ENCODE measurements at regions not wholly inside any gene's neighbourhood (a gene's known extent, or its start where the extent isn't known, plus 50 kb on each side); places are given as distances from the start of the nearest gene placed in this dataset.
"Not testable (repeated sequence)": the region's sequence is repeated elsewhere in the genome, so short reads cannot be mapped to it uniquely, and the experiment has no call there.

DNA sequence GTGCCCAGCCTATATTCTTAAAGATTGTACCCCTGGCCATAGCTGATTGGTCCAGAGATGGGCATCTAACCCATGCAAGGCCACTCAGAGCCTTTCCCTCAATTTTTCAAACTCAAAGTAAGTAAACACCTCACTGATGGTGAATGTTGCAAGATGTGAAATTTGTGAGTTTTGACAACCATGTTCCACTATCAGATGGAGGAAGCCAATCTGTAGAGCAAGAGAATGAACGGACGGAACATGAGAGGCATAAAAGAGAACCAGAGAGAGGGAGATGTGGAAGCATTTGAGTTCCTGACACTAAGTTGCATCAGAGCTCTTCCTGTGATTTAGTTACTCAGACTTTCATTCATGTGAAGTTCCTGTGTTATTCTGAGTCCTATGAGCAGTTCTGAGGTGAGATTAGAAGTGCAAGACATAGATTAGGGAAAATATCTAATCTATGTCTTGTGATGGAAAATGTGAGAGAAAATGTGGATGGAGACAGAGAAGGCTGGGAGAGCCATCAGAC is 73.3 kb downstream of the PRSS23 start:
- no peak overlapping the region for H3K27ac Mint-ChIP-seq
- H3K27me3 Mint-ChIP-seq, result peaks cover 3% of the 10 kb centered on the region
- H3K9me3 Mint-ChIP-seq, result no peaks in the 10 kb centered on the region
- TF ChIP-seq, protein P1, sequence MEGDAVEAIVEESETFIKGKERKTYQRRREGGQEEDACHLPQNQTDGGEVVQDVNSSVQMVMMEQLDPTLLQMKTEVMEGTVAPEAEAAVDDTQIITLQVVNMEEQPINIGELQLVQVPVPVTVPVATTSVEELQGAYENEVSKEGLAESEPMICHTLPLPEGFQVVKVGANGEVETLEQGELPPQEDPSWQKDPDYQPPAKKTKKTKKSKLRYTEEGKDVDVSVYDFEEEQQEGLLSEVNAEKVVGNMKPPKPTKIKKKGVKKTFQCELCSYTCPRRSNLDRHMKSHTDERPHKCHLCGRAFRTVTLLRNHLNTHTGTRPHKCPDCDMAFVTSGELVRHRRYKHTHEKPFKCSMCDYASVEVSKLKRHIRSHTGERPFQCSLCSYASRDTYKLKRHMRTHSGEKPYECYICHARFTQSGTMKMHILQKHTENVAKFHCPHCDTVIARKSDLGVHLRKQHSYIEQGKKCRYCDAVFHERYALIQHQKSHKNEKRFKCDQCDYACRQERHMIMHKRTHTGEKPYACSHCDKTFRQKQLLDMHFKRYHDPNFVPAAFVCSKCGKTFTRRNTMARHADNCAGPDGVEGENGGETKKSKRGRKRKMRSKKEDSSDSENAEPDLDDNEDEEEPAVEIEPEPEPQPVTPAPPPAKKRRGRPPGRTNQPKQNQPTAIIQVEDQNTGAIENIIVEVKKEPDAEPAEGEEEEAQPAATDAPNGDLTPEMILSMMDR (IDR thresholded peaks at IDR 0.05), result no peak
- no peaks in the 10 kb centered on the region for H3K36me3 Mint-ChIP-seq (ENCODE audit: low read depth)
- ChIA-PET CTCF (no interaction called here), POLR2A (no interaction called here)
- no peak for ATAC-seq (ENCODE audit: low read depth)
- DNase-seq, result no peak
- intact Hi-C loops (cut with micrococcal nuclease), result loop anchor here (5.0 kb wide), 1 partner anchor 416 kb away; no protein-coding TSS in a partner anchor
- no peak overlapping the region for H3K4me3 Mint-ChIP-seq
- H3K4me1 Mint-ChIP-seq, result no peaks in the 10 kb centered on the region

DNA sequence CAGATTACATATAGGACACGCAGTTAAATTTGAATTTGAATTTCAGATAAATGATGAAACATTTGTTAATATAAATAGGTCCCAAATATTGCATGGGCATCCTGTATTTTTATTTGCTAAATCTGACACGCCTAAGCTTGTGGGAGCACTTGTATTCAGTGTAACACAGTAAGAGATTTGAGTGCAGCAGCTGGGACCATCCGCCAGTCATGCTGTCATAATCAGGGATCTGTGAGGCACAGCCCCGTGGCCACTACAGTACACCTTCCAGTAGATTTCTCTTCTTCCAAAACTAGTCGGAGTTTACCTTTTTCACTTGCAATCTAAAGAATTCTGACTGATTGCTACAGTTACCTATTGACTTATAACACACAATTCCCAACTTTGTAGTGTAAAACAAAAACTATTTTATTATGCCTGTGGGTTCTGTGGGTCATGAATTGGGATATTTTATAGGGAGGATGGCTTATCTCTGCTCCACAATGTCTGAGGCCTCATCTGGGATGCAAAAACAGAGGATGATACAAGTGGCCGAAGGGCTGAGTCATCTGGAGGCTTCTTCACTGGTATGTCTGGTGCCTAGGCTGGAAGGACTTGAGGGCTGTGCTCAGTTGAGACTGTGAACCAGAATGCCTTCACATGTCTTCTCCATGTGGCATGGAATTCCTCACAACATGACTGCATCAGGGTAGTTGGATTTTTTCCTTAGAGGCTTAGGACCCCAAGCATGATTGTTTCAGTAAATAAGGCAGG is 74.1 kb downstream of the PRSS23 start:
- H3K9me3 Mint-ChIP-seq, result no peaks in the 10 kb centered on the region
- TF ChIP-seq, protein P1 (IDR thresholded peaks at IDR 0.05), result no peak
- H3K4me3 Mint-ChIP-seq, result no peak overlapping the region
- H3K27me3 Mint-ChIP-seq, result peaks cover 3% of the 10 kb centered on the region
- intact Hi-C loops (cut with micrococcal nuclease), result loop anchor here (5.0 kb wide), 1 partner anchor 417 kb away; no protein-coding TSS in a partner anchor
- ChIA-PET CTCF (no interaction called here), POLR2A (no interaction called here)
- ATAC-seq (ENCODE audit: low read depth) (no peak), DNase-seq (no peak)
- no peak overlapping the region for H3K27ac Mint-ChIP-seq
- H3K4me1 Mint-ChIP-seq, result no peaks in the 10 kb centered on the region
- H3K36me3 Mint-ChIP-seq (ENCODE audit: low read depth), result no peaks in the 10 kb centered on the region

DNA sequence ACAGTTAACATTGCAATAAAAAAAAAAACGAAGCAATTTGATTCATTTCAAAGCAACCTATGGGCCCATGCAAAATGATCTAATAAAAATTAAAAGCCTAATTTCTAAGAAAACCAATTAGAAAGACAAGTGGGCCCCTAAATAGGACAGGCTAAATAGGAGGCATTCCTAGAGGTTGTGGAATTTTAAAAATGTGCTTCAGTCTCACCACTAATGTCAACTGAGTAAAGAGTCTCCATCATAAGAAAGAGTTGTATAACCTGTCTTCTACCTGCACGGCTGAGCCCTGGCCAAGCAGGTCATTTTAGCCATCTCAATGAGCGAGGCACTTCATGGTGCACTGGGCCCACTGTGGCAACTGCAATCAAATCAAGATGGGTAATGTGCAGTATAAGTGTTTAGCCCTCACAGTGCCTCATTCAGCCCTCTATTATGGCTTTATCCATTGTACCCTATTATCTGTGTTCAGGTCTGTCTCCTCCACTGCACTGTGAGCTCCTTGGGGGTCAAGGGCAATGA is 76.4 kb downstream of the PRSS23 start:
- Mint-ChIP-seq H3K36me3 (ENCODE audit: low read depth) (no peaks in the 10 kb centered on the region), H3K4me1 (no peaks in the 10 kb centered on the region), H3K27ac (no peak overlapping the region), H3K9me3 (no peaks in the 10 kb centered on the region), H3K27me3 (no peaks in the 10 kb centered on the region), H3K4me3 (no peak overlapping the region)
- ChIA-PET CTCF (no interaction called here), POLR2A (no interaction called here)
- TF ChIP-seq, protein P1 (IDR thresholded peaks at IDR 0.05), result no peak
- intact Hi-C loops (cut with micrococcal nuclease), result no loop called here
- DNase-seq, result no peak
- ATAC-seq (ENCODE audit: low read depth), result no peak

DNA sequence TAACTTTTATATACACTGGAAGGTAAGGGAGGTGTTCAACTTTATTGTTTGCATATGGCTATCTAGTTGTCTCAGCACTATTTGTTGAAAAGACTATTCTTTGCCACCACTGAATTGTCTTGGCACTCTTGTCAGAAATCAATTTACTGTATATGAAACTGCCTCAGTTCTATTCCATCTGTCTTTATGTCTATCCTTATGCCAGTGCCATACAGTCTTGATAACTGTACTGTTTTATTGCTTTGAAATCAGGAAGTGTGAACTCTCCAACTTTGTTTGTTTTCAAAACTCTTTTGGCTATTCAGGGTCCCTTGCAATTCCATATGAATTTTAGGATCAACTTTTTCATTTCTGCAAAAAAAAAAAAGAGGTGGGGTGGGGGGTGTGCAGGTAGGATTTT is 77.2 kb downstream of the PRSS23 start:
- Mint-ChIP-seq H3K4me3 (no peak overlapping the region), H3K36me3 (ENCODE audit: low read depth) (no peaks in the 10 kb centered on the region), H3K27me3 (no peaks in the 10 kb centered on the region), H3K27ac (no peak overlapping the region), H3K9me3 (no peaks in the 10 kb centered on the region), H3K4me1 (no peaks in the 10 kb centered on the region)
- POLR2A ChIA-PET, result no interaction called here
- CTCF ChIA-PET, result no interaction called here
- intact Hi-C loops (cut with micrococcal nuclease), result no loop called here
- no peak for ATAC-seq (ENCODE audit: low read depth)
- DNase-seq, result no peak
- TF ChIP-seq, protein P1 (IDR thresholded peaks at IDR 0.05), result no peak

DNA sequence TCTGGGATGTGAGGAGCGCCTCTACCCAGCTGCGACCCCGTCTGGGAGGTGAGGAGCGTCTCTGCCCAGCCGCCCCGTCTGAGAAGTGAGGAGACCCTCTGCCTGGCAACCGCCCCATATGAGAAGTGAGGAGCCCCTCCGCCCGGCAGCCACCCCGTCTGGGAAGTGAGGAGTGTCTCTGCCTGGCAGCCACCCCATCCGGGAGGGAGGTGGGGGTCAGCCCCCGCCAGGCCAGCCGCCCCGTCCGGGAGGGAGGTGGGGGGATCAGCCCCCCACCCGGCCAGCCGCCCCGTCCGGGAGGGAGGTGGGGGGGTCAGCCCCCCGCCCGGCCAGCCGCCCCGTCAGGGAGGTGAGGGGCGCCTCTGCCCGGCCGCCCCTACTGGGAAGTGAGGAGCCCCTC is 76.0 kb downstream of the FZD4 start:
- H3K27ac Mint-ChIP-seq; ATAC-seq (ENCODE audit: low read depth); H3K27me3 Mint-ChIP-seq; DNase-seq; H3K4me3 Mint-ChIP-seq; POLR2A ChIA-PET; H3K9me3 Mint-ChIP-seq; CTCF ChIA-PET; H3K4me1 Mint-ChIP-seq; intact Hi-C loops (cut with micrococcal nuclease); H3K36me3 Mint-ChIP-seq (ENCODE audit: low read depth): not testable (repeated sequence)
